GM06990 (cell line): ENCODE measurements at regions not wholly inside any gene's neighbourhood (a gene's known extent, or its start where the extent isn't known, plus 50 kb on each side); places are given as distances from the start of the nearest gene placed in this dataset.

Experiments
- DNase-seq: peaks from one replicate; pipeline ENCODE4 v3.0.0-alpha.2; 2011; ENCODE audit not compliant: insufficient read length; ENCODE audit errors: extremely low read depth
- H3K27me3 ChIP-seq: replicated peaks from 2 replicates; pipeline ENCODE4 v1.6.0; 2011; ENCODE audit warnings: low read length; ENCODE audit not compliant: control insufficient read depth, insufficient read depth
- H3K36me3 ChIP-seq: 2 replicates; pipeline ENCODE4 v1.5.1; 2011; ENCODE audit warnings: low read length; ENCODE audit not compliant: control insufficient read depth, insufficient read depth
- H3K4me3 ChIP-seq: replicated peaks from 2 replicates; pipeline ENCODE4 v1.5.1; 2011; ENCODE audit warnings: low read depth, mild to moderate bottlenecking, control low read depth, low read length
- CTCF ChIP-seq: IDR thresholded peaks from 2 replicates; pipeline ENCODE4 v1.5.1; 2011; ENCODE audit warnings: low read length, control low read depth, mild to moderate bottlenecking, inconsistent platforms; ENCODE audit not compliant: insufficient read depth, poor library complexity, severe bottlenecking

- Histone ChIP-seq H3K36me3 (no peaks in the 10 kb centered on the region), H3K27me3 (no peaks in the 10 kb centered on the region), H3K4me3 (no peak overlapping the region)
- no peak for DNase-seq
- TF ChIP-seq CTCF: no peak
These were observed 390.4 kb downstream of the SI start for GRCh38 chr3:164687902-164688301.

- no peak overlapping the region for H3K4me3 ChIP-seq
- no peaks in the 10 kb centered on the region for H3K36me3 ChIP-seq
- no peak for TF ChIP-seq CTCF
- no peaks in the 10 kb centered on the region for H3K27me3 ChIP-seq
- DNase-seq: no peak
These were observed 391.1 kb downstream of the SI start for GRCh38 chr3:164687211-164687610.

- no peaks in the 10 kb centered on the region for H3K36me3 ChIP-seq
- DNase-seq: no peak
- TF ChIP-seq CTCF: no peak
- no peak overlapping the region for H3K4me3 ChIP-seq
- H3K27me3 ChIP-seq: no peaks in the 10 kb centered on the region
These were observed 394.8 kb downstream of the SI start for GRCh38 chr3:164683489-164683888.

GRCh38 chr3:164679245-164679644, 399.1 kb downstream of the SI start:
- Histone ChIP-seq H3K36me3 (no peaks in the 10 kb centered on the region), H3K27me3 (no peaks in the 10 kb centered on the region), H3K4me3 (no peak overlapping the region)
- no peak for DNase-seq
- TF ChIP-seq CTCF: no peak

GRCh38 chr3:164677317-164677716, 401.0 kb downstream of the SI start:
- no peak for DNase-seq
- H3K36me3 ChIP-seq: no peaks in the 10 kb centered on the region
- TF ChIP-seq CTCF: no peak
- no peak overlapping the region for H3K4me3 ChIP-seq
- H3K27me3 ChIP-seq: no peaks in the 10 kb centered on the region

- Histone ChIP-seq H3K4me3 (no peak overlapping the region), H3K36me3 (no peaks in the 10 kb centered on the region), H3K27me3 (no peaks in the 10 kb centered on the region)
- DNase-seq: no peak
- no peak for TF ChIP-seq CTCF
These were observed 404.6 kb downstream of the SI start for GRCh38 chr3:164673738-164674137.
